SK-N-SH treated with all-trans-retinoic acid at 6 μM for 48 hours (cell line): ENCODE measurements at regions not wholly inside any gene's neighbourhood (a gene's known extent, or its start where the extent isn't known, plus 50 kb on each side); places are given as distances from the start of the nearest gene placed in this dataset.

Experiments used
- ARNTL ChIP-seq: fragments of 450-650 bp; formaldehyde crosslinking; IDR thresholded peaks from 2 replicates; pipeline ENCODE4 v1.5.0; 2020; ENCODE audit warnings: low read depth, mild to moderate bottlenecking, moderate library complexity, borderline replicate concordance
- ISL1 ChIP-seq: fragments of 250-450 bp; sonication (Bioruptor Pico); IDR thresholded peaks from 2 replicates; pipeline ENCODE4 v2.1.2; 2022; ENCODE audit warnings: mild to moderate bottlenecking, moderate library complexity
- PATZ1 ChIP-seq: fragments of 250-450 bp; sonication (Bioruptor Pico); IDR thresholded peaks from 2 replicates; pipeline ENCODE4 v1.8.0; 2020; ENCODE audit warnings: mild to moderate bottlenecking, moderate library complexity, borderline replicate concordance
- PPARA ChIP-seq: fragments of 250-450 bp; sonication (Bioruptor Pico); IDR thresholded peaks from 2 replicates; pipeline ENCODE4 v1.5.0; 2020; ENCODE audit warnings: mild to moderate bottlenecking, borderline replicate concordance
- RARB ChIP-seq: fragments of 250-450 bp; sonication (Bioruptor Pico); IDR thresholded peaks from 2 replicates; pipeline ENCODE4 v1.8.0; 2021; ENCODE audit warnings: mild to moderate bottlenecking, moderate library complexity
- SNAI2 ChIP-seq: fragments of 250-450 bp; sonication (Bioruptor Pico); IDR thresholded peaks from 2 replicates; pipeline ENCODE4 v1.5.0; 2020; ENCODE audit warnings: mild to moderate bottlenecking, moderate library complexity
- TCF4 ChIP-seq: fragments of 250-450 bp; sonication (Bioruptor Pico); IDR thresholded peaks from 2 replicates; pipeline ENCODE4 v1.8.0; 2021; ENCODE audit warnings: mild to moderate bottlenecking, moderate library complexity, borderline replicate concordance
- TOX ChIP-seq: fragments of 250-450 bp; sonication (Bioruptor Pico); IDR thresholded peaks from 2 replicates; pipeline ENCODE4 v1.8.0; 2021; ENCODE audit warnings: mild to moderate bottlenecking, moderate library complexity, borderline replicate concordance
- ZC3H10 ChIP-seq: fragments of 250-450 bp; sonication (Bioruptor Pico); IDR thresholded peaks from 2 replicates; pipeline ENCODE4 v1.5.1; 2021; ENCODE audit warnings: mild to moderate bottlenecking, moderate library complexity
- ZFP3 ChIP-seq: fragments of 250-450 bp; sonication (Bioruptor Pico); IDR thresholded peaks from 2 replicates; pipeline ENCODE4 v1.5.0; 2020; ENCODE audit warnings: mild to moderate bottlenecking, moderate library complexity
- ZFP30 ChIP-seq: fragments of 450-650 bp; formaldehyde crosslinking; IDR thresholded peaks from 2 replicates; pipeline ENCODE4 v1.5.0; 2022; ENCODE audit warnings: mild to moderate bottlenecking, moderate library complexity
- ZNF70 ChIP-seq: fragments of 450-650 bp; formaldehyde crosslinking; IDR thresholded peaks from 2 replicates; pipeline ENCODE4 v1.5.0; 2020; ENCODE audit warnings: mild to moderate bottlenecking, moderate library complexity
- TF ChIP-seq, protein P1 (sequence below): fragments of 250-450 bp; sonication (Bioruptor Pico); IDR thresholded peaks from 2 replicates; pipeline ENCODE4 v1.5.1; 2021; ENCODE audit warnings: mild to moderate bottlenecking, moderate library complexity
- TF ChIP-seq, protein P2 (sequence below): fragments of 250-450 bp; sonication (Bioruptor Pico); IDR thresholded peaks from 2 replicates; pipeline ENCODE4 v1.8.0; 2021; ENCODE audit warnings: low read depth, mild to moderate bottlenecking, moderate library complexity, borderline replicate concordance

GRCh38 chr6:141088171-141088570, 1044.6 kb upstream of the GJE1 start:
- no peak for TF ChIP-seq TOX (CRISPR knock-in tag)
- no peak for TF ChIP-seq ZC3H10 (CRISPR knock-in tag)
- no peak for TF ChIP-seq ARNTL (CRISPR knock-in tag)
- TF ChIP-seq PATZ1, result no peak
- TF ChIP-seq PPARA (CRISPR knock-in tag), result no peak
- TF ChIP-seq ZNF70 (CRISPR knock-in tag), result no peak
- TF ChIP-seq SNAI2, result no peak
- TF ChIP-seq ZFP30 (CRISPR knock-in tag), result no peak
- TF ChIP-seq ISL1 (CRISPR knock-in tag), result no peak
- TF ChIP-seq, protein P1, sequence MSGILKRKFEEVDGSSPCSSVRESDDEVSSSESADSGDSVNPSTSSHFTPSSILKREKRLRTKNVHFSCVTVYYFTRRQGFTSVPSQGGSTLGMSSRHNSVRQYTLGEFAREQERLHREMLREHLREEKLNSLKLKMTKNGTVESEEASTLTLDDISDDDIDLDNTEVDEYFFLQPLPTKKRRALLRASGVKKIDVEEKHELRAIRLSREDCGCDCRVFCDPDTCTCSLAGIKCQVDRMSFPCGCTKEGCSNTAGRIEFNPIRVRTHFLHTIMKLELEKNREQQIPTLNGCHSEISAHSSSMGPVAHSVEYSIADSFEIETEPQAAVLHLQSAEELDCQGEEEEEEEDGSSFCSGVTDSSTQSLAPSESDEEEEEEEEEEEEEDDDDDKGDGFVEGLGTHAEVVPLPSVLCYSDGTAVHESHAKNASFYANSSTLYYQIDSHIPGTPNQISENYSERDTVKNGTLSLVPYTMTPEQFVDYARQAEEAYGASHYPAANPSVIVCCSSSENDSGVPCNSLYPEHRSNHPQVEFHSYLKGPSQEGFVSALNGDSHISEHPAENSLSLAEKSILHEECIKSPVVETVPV, result no peak
- no peak for TF ChIP-seq RARB (CRISPR knock-in tag)
- TF ChIP-seq TCF4, result no peak
- TF ChIP-seq, protein P2, sequence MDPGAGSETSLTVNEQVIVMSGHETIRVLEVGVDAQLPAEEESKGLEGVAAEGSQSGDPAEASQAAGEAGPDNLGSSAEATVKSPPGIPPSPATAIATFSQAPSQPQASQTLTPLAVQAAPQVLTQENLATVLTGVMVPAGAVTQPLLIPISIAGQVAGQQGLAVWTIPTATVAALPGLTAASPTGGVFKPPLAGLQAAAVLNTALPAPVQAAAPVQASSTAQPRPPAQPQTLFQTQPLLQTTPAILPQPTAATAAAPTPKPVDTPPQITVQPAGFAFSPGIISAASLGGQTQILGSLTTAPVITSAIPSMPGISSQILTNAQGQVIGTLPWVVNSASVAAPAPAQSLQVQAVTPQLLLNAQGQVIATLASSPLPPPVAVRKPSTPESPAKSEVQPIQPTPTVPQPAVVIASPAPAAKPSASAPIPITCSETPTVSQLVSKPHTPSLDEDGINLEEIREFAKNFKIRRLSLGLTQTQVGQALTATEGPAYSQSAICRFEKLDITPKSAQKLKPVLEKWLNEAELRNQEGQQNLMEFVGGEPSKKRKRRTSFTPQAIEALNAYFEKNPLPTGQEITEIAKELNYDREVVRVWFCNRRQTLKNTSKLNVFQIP, result no peak
- TF ChIP-seq ZFP3, result no peak
